K562 (cell line): ENCODE measurements at regions not wholly inside any gene's neighbourhood (a gene's known extent, or its start where the extent isn't known, plus 50 kb on each side); places are given as distances from the start of the nearest gene placed in this dataset.

Source experiments
- ATAC-seq: fragments of 200-7000 bp; cut with Tn5 transposase; 3 replicates; pipeline ENCODE4 v1.9.1; 2020; ENCODE audit warnings: moderate library complexity
- BruUV-seq: library from RNA; stranded (reverse); fragments of 400-500 nt; replicated peaks from 2 replicates; lab custom pipeline; 2021; lab: Mats Ljungman, UMichigan
- CTCF ChIA-PET: fragments of 300-600 bp; formaldehyde crosslinking; extraction: SDS; loops from one replicate; lab custom pipeline; 2021; ENCODE audit warnings: low intra/inter-chr PET ratio; lab: Yijun Ruan, JAX
- POLR2A ChIA-PET: fragments of 300-600, 350-650 bp; sonication (Branson Sonifier 250); formaldehyde crosslinking; extraction: SDS; loops from one replicate; lab custom pipeline; 2021; ENCODE audit warnings: antibody characterized with exemption, inconsistent platforms; lab: Yijun Ruan, JAX
- DNase-seq, 4 experiments: peaks; one replicate each; pipeline versions ENCODE4 v3.0.0 to v3.0.0-alpha.2; 2011 to 2018; ENCODE audit warnings: low spot score in 3 of 4, mixed read lengths in 3 of 4; ENCODE audit errors: extremely low read depth in 1 of 4
- FAIRE-seq: peaks from 2 replicates; lab custom pipeline; 2011; peaks lifted over from hg19 to GRCh38; lab: Jason Lieb, UNC
- H2AFZ ChIP-seq: 2 replicates; pipeline ENCODE4 v1.6.0; 2011; ENCODE audit warnings: low read depth, low read length, control low read depth, inconsistent platforms
- H3K27ac ChIP-seq: fragments of 200-600 bp; 3 replicates; pipeline ENCODE4 v1.8.0; 2011; ENCODE audit warnings: low read depth, mild to moderate bottlenecking, control low read depth, inconsistent platforms, low read length, moderate library complexity, mixed read lengths; ENCODE audit errors: extremely low read depth
- H3K27me3 ChIP-seq, 2 experiments: fragments of 300-600 bp in 1 of 2; 2 replicates in 1 of 2; 3 replicates in 1 of 2; pipeline versions ENCODE4 v1.6.0 to v1.8.0; 2011; ENCODE audit warnings: inconsistent platforms in 2 of 2, low read length in 2 of 2, mild to moderate bottlenecking in 1 of 2, mixed read lengths in 1 of 2, moderate library complexity in 1 of 2; ENCODE audit not compliant: control insufficient read depth in 2 of 2, insufficient read depth in 2 of 2
- H3K36me3 ChIP-seq: fragments of 300-600 bp; 3 replicates; pipeline ENCODE4 v1.8.0; 2011; ENCODE audit warnings: mild to moderate bottlenecking, low read length, inconsistent platforms; ENCODE audit not compliant: control insufficient read depth, insufficient read depth
- H3K4me1 ChIP-seq, 2 experiments: fragments of 200-600 bp in 1 of 2; replicated peaks in 1 of 2; 2 replicates in 1 of 2; 3 replicates in 1 of 2; pipeline versions ENCODE4 v1.5.1 to v1.8.0; 2011; ENCODE audit warnings: inconsistent platforms in 2 of 2, low read length in 2 of 2, mild to moderate bottlenecking in 1 of 2, mixed read lengths in 1 of 2, moderate library complexity in 1 of 2; ENCODE audit not compliant: control insufficient read depth in 2 of 2, insufficient read depth in 2 of 2
- H3K4me2 ChIP-seq: 2 replicates; pipeline ENCODE4 v1.6.1; 2011; ENCODE audit warnings: low read length, control low read depth, inconsistent platforms, mixed read lengths; ENCODE audit not compliant: insufficient read depth
- H3K4me3 ChIP-seq: fragments of 200-600 bp; sonication (generic), shearing (Covaris generic); 2 replicates; pipeline ENCODE4 v1.5.1; 2016; ENCODE audit warnings: control low read depth, inconsistent platforms
- H3K79me2 ChIP-seq: fragments of 200-600 bp; 3 replicates; pipeline ENCODE4 v1.8.0; 2011; ENCODE audit warnings: low read length, inconsistent platforms; ENCODE audit not compliant: control insufficient read depth, insufficient read depth
- H3K9ac ChIP-seq, 2 experiments: 2 replicates each; pipeline versions ENCODE4 v1.6.0 to v1.6.1; 2011; ENCODE audit warnings: low read depth in 2 of 2, low read length in 2 of 2, control low read depth in 1 of 2, inconsistent platforms in 1 of 2, mild to moderate bottlenecking in 1 of 2, mixed read lengths in 1 of 2; ENCODE audit not compliant: insufficient read depth in 1 of 2
- H3K9me1 ChIP-seq: one replicate; pipeline ENCODE4 v1.6.0; 2011; ENCODE audit warnings: inconsistent platforms, mild to moderate bottlenecking, low read length, moderate library complexity; ENCODE audit not compliant: control insufficient read depth, insufficient read depth
- H3K9me3 ChIP-seq: replicated peaks from 2 replicates; pipeline ENCODE4 v1.5.1; 2011; ENCODE audit warnings: low read depth, low read length, inconsistent platforms; ENCODE audit not compliant: control insufficient read depth, insufficient read depth
- H4K20me1 ChIP-seq: replicated peaks from 2 replicates; pipeline ENCODE4 v1.6.1; 2011; ENCODE audit warnings: low read length, inconsistent platforms, mixed read lengths; ENCODE audit not compliant: control insufficient read depth, insufficient read depth
- C11orf30 ChIP-seq: fragments of 450-650 bp; IDR thresholded peaks from 2 replicates; pipeline ENCODE4 v1.6.1; 2016; ENCODE audit warnings: low read depth, mild to moderate bottlenecking
- MAFF ChIP-seq: IDR thresholded peaks from 2 replicates; pipeline ENCODE4 v1.6.1; 2012; ENCODE audit warnings: low read length, improper control_type of control experiment
- MAFG ChIP-seq: fragments of 450-650 bp; conservative IDR thresholded peaks from 2 replicates; pipeline ENCODE4 v1.6.1; 2016; ENCODE audit warnings: missing genetic modification characterization, missing compliant biosample characterization
- MAFK ChIP-seq: IDR thresholded peaks from 2 replicates; pipeline ENCODE4 v1.6.1; 2011; ENCODE audit warnings: low read length, improper control_type of control experiment
- PHF20 ChIP-seq: fragments of 450-650 bp; IDR thresholded peaks from 2 replicates; pipeline ENCODE4 v1.6.1; 2018; ENCODE audit not compliant: partially characterized antibody
- RBM25 ChIP-seq: fragments of 200-400 bp; formaldehyde crosslinking; IDR thresholded peaks from 2 replicates; pipeline ENCODE4 v1.6.1; 2018; ENCODE audit warnings: low read length, low read depth, moderate library complexity; ENCODE audit not compliant: severe bottlenecking
- ZNF316 ChIP-seq: fragments of 450-650 bp; IDR thresholded peaks from 2 replicates; pipeline ENCODE4 v1.6.1; 2016
- WGBS: fragments of 100-300 bp; shearing (Covaris generic); methylation state at CpG from one replicate; pipeline ENCODE4 v1.1.6; 2016; ENCODE audit warnings: low coverage, mixed read lengths; ENCODE audit not compliant: insufficient coverage; ENCODE audit errors: missing lambda C conversion rate; 5-methylcytosine and 5-hydroxymethylcytosine counted together
- in situ Hi-C: fragments of 300-500 bp; cut with MboI; formaldehyde crosslinking; loops from 4 replicates; pipeline ENCODE4 v1.15.0; 2018; ENCODE audit warnings: inconsistent platforms, mixed read lengths
- intact Hi-C: fragments of 100-400 bp; cut with micrococcal nuclease; formaldehyde crosslinking; loops from 2 replicates; pipeline ENCODE4 v1.14.2; 2022

GRCh38 chr17:55829995-55830612 is 79.3 kb downstream of the PCTP start:
- TF ChIP-seq C11orf30 (peak; percentile 93), ZNF316 (peak; percentile 98), RBM25 (no peak), MAFK (peak; percentile 94), MAFG (tag) (peak; percentile 91), MAFF (peak; percentile 94), PHF20 (no peak)
- TF ChIP-seq, all 486 proteins: peak for 5
- no peak for DNase-seq
- Histone ChIP-seq H3K27me3 (0 out of 5 replicates have a peak, but pooled peaks cover 0 to 2% of the 10 kb centered on the region in 2 experiments), H3K4me3 (no peak overlapping the region), H2AFZ (no peak overlapping the region), H3K9me1 (no peaks in the 10 kb centered on the region), H4K20me1 (no peaks in the 10 kb centered on the region), H3K4me1 (no peaks in the 10 kb centered on the region), H3K27ac (no peak overlapping the region), H3K36me3 (no peaks in the 10 kb centered on the region), H3K9ac (no peak overlapping the region), H3K79me2 (no peaks in the 10 kb centered on the region), H3K9me3 (no peaks in the 10 kb centered on the region), H3K4me2 (no peak overlapping the region)
- ATAC-seq, result no peak
- 21% methylated on average over 6 of the region's 6 CpGs for WGBS
- in situ Hi-C loops (loop anchor here (5.0 kb wide), 1 partner anchor 308 kb away; no protein-coding TSS in a partner anchor), intact Hi-C loops (no loop called here)
- ChIA-PET POLR2A (interaction anchor here (0.5 to 5.6 kb wide), 3 partner anchors 8 to 1103 kb away, joined by 3 to 27 read pairs (median 4); no protein-coding TSS in a partner anchor), CTCF (interaction anchor here (1.3 kb wide), 1 partner anchor 303 kb away, joined by 3 read pairs; no protein-coding TSS in a partner anchor)
- BruUV-seq, result no TSS peak
- no peak for FAIRE-seq
